PFSK-1 (cell line): ENCODE measurements at regions not wholly inside any gene's neighbourhood (a gene's known extent, or its start where the extent isn't known, plus 50 kb on each side); places are given as distances from the start of the nearest gene placed in this dataset.

Experiments
- FOXP2 ChIP-seq: optimal IDR thresholded peaks from 2 replicates; pipeline ENCODE3; 2011; ENCODE audit warnings: borderline replicate concordance, control low read depth, inconsistent platforms; ENCODE audit not compliant: insufficient read depth; ENCODE audit errors: extremely low read length, extremely low read depth
- POLR2AphosphoS5 ChIP-seq: IDR thresholded peaks from 2 replicates; pipeline ENCODE4 v1.6.1; 2012; ENCODE audit warnings: low read depth, mild to moderate bottlenecking, control low read depth, low read length, moderate library complexity
- REST ChIP-seq, 2 experiments: IDR thresholded peaks; 2 replicates each; pipeline versions ENCODE4 v1.6.1 to v1.8.0; 2011 to 2012; ENCODE audit warnings: low read depth in 2 of 2, low read length in 2 of 2, control low read depth in 1 of 2, inconsistent platforms in 1 of 2, mild to moderate bottlenecking in 1 of 2, moderate library complexity in 1 of 2; ENCODE audit not compliant: insufficient read depth in 1 of 2
- SIN3A ChIP-seq: IDR thresholded peaks from 2 replicates; pipeline ENCODE4 v1.6.1; 2012; ENCODE audit warnings: mild to moderate bottlenecking, low read length, moderate library complexity, borderline replicate concordance; ENCODE audit not compliant: insufficient read depth
- TAF1 ChIP-seq: IDR thresholded peaks from 2 replicates; pipeline ENCODE4 v1.6.1; 2012; ENCODE audit warnings: low read length, control low read depth, borderline replicate concordance; ENCODE audit not compliant: insufficient read depth

GRCh38 chr2:223363085-223363484, 239.1 kb downstream of the SCG2 start:
- TF ChIP-seq SIN3A = no peak
- TF ChIP-seq POLR2AphosphoS5 = no peak

DNA sequence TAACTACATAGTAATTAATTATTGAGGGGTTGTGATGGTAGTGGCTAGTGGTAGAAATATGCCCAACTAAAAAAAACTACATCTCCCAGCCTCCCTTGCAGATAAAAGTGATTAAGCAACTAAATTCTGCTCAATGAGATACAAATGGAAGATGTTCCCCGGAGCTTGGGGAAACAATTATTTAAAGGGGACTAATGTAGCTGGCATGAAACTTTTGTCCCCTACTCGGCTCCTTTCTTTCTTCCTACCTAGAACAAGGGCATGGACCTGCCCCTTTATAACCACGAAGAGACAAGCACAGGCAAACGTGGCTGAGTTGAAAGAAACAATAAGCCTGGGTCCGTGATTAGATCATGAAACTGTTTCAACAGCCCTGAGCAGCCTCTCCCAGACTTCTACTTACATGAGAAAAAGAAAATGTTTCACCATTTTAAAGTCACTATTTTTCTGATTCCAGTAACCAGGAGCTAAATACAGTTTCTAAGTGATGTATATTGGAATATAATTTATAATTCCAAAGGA, 236.9 kb downstream of the SCG2 start:
- TF ChIP-seq TAF1 (no peak), REST (IDR thresholded peaks at IDR 0.05; ENCODE audit: insufficient read depth in 1 of 2, low read depth in 2 of 2, low read length in 2 of 2) (no peak), FOXP2 (no peak), POLR2AphosphoS5 (no peak), SIN3A (no peak)

DNA sequence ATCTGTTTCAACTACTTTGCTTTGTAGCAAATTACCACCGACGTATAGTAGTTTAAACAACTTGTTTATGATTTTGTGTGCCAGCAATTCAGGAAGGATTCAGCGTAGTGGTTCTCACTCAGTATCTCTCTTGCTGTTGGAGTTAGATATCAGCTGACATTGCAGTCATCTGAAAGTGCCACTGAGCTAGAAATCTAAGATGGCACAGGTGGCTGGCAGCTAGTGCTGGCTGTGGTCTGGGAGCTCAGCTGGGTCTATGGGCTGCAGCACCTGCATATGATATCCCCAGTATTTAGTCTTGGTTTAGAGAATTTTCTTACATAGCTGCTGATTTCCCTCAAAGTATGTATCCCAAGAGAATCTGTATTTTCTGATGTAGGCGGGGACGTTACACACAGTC, 235.6 kb downstream of the SCG2 start:
- TF ChIP-seq TAF1 (no peak), POLR2AphosphoS5 (no peak), SIN3A (no peak), FOXP2 (no peak), REST (IDR thresholded peaks at IDR 0.05; ENCODE audit: insufficient read depth in 1 of 2, low read depth in 2 of 2, low read length in 2 of 2) (no peak)

- TF ChIP-seq REST (IDR thresholded peaks at IDR 0.05; ENCODE audit: insufficient read depth in 1 of 2, low read depth in 2 of 2, low read length in 2 of 2) (no peak), TAF1 (no peak), SIN3A (no peak), POLR2AphosphoS5 (no peak), FOXP2 (no peak)
Measured at GRCh38 chr2:223368481-223368880, 233.7 kb downstream of the SCG2 start.

GRCh38 chr2:223369889-223370288, 232.3 kb downstream of the SCG2 start:
- TF ChIP-seq POLR2AphosphoS5 = no peak
- no peak for TF ChIP-seq FOXP2
- TF ChIP-seq SIN3A = no peak
- TF ChIP-seq TAF1 = no peak
- no peak for TF ChIP-seq REST (IDR thresholded peaks at IDR 0.05; ENCODE audit: insufficient read depth in 1 of 2, low read depth in 2 of 2, low read length in 2 of 2)
